BLaER1 treated with 17β-estradiol and CSF1 and Interleukin-3, amounts not matched to agents 10 nM and 100 nM (cell line): ENCODE measurements at regions not wholly inside any gene's neighbourhood (a gene's known extent, or its start where the extent isn't known, plus 50 kb on each side); places are given as distances from the start of the nearest gene placed in this dataset.

Source experiments
- H3K27ac ChIP-seq, 11 experiments: shearing (Covaris generic); formaldehyde crosslinking; 2 replicates each; pipeline ENCODE4 v1.8.1; 2022
- H3K27me3 ChIP-seq, 11 experiments: shearing (Covaris generic); formaldehyde crosslinking; 2 replicates each; pipeline ENCODE4 v1.8.1; 2022
- H3K36me3 ChIP-seq, 11 experiments: shearing (Covaris generic); formaldehyde crosslinking; 2 replicates each; pipeline ENCODE4 v1.8.1; 2022
- H3K4me1 ChIP-seq, 10 experiments: shearing (Covaris generic); formaldehyde crosslinking; 2 replicates each; pipeline ENCODE4 v1.8.1; 2022
- H3K4me2 ChIP-seq, 11 experiments: shearing (Covaris generic); formaldehyde crosslinking; 2 replicates each; pipeline ENCODE4 v1.8.1; 2022
- H3K4me3 ChIP-seq, 10 experiments: shearing (Covaris generic); formaldehyde crosslinking; 2 replicates each; pipeline ENCODE4 v1.8.1; 2022
- H3K9ac ChIP-seq, 11 experiments: shearing (Covaris generic); formaldehyde crosslinking; 2 replicates each; pipeline ENCODE4 v1.8.1; 2022
- H3K9me3 ChIP-seq, 11 experiments: shearing (Covaris generic); formaldehyde crosslinking; replicated peaks in 1 of 11; 2 replicates each; pipeline ENCODE4 v1.8.1; 2022
- H4K20me1 ChIP-seq, 11 experiments: shearing (Covaris generic); formaldehyde crosslinking; 2 replicates each; pipeline ENCODE4 v1.8.1; 2022
- Cebpa-rat ChIP-seq, 11 experiments: shearing (Covaris generic); IDR thresholded peaks; 2 replicates each; pipeline ENCODE4 v1.8.1; 2022

DNA sequence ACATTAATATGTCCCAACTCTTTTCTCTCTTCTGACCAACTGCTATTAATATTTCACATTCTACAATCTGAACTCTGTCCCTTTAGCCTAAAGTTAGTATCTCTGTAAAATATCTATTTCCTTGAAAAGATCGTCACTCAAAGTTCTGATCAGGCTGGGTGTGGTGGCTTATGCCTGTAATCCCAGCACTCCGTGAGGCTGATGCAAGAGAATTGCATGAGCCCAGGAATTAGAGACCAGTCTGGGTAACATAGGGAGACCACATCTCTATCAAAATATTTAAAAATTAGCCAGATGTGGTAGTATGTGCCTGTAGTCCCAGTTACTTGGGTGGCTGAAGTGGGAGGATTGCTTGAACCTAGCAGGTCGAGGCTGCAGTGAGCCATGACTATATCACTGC lies 695.6 kb downstream of the MCTP2 start:
- no peak overlapping the region for H3K4me2 ChIP-seq

DNA sequence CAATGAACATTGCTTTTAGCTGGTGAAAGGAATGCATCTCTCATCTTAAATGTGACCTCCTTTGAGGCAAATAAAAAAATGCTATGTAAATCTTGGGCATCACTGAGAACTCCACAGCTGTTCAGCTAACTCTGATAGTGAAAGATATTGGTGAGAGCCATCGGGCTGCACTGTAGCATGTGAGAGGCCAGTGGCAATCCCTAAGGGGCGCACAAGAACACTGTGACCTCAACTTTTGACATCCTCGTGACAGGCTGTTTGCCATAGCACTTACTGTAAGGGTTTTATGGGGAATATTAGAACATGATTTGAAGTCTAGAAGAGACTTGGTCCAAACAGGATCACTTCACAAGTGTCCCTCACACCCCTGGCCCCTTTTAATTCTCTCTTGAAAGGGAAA lies 697.9 kb downstream of the MCTP2 start:
- TF ChIP-seq Cebpa-rat (IDR thresholded peaks at IDR 0.05), result no peak
- no peak overlapping the region for H3K27ac ChIP-seq
- no peaks in the 10 kb centered on the region for H3K36me3 ChIP-seq
- H3K4me3 ChIP-seq, result no peak overlapping the region
- no peaks in the 10 kb centered on the region for H3K27me3 ChIP-seq
- H3K9me3 ChIP-seq, result peaks cover 9 to 12% (median 11%) of the 10 kb centered on the region in 11 experiments
- H3K4me1 ChIP-seq, result peaks cover 0 to 5% (median 0%) of the 10 kb centered on the region in 10 experiments; a peak in 1 of 20 replicates
- no peak overlapping the region for H3K9ac ChIP-seq
- no peak overlapping the region for H3K4me2 ChIP-seq
- no peaks in the 10 kb centered on the region for H4K20me1 ChIP-seq

More for the DNA sequence above, 695.6 kb downstream of the MCTP2 start:
- Histone ChIP-seq H3K27ac (no peak overlapping the region), H3K9me3 (no peaks in the 10 kb centered on the region), H3K36me3 (no peaks in the 10 kb centered on the region), H3K4me1 (peaks cover 0 to 5% (median 0%) of the 10 kb centered on the region in 10 experiments; a peak in 1 of 20 replicates), H4K20me1 (no peaks in the 10 kb centered on the region), H3K4me3 (no peak overlapping the region), H3K27me3 (no peaks in the 10 kb centered on the region), H3K9ac (no peak overlapping the region)
- no peak for TF ChIP-seq Cebpa-rat (IDR thresholded peaks at IDR 0.05)

DNA sequence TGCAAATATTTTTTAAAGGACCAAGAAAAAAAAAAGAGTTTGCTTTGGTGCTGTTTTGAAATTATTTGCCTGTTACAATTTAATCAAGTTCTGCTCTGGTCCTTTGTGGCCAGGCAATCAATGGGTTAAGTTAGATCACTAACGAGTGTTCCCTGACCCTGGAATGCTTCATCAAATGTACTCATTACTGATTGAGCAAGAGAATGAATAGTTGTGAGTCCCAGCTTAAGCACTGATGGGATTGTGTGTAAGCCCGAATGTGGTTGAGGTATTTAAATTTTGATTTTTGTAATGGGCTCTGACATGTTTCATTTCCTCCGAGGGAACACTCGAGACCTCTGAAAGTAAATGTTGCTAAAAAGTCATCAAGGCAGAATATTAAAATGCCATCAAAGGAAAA lies 699.1 kb downstream of the MCTP2 start:
- peaks cover 17 to 24% (median 22%) of the 10 kb centered on the region in 11 experiments for H3K9me3 ChIP-seq
- H4K20me1 ChIP-seq, result no peaks in the 10 kb centered on the region
- no peaks in the 10 kb centered on the region for H3K27me3 ChIP-seq
- no peak overlapping the region for H3K9ac ChIP-seq
- H3K4me3 ChIP-seq, result no peak overlapping the region
- peak overlapping the region in 2 of 11 experiments; percentile 6 to 17; a peak in 1 of 22 replicates for H3K4me2 ChIP-seq
- peaks cover 0 to 5% (median 0%) of the 10 kb centered on the region in 10 experiments; a peak in 1 of 20 replicates for H3K4me1 ChIP-seq
- no peaks in the 10 kb centered on the region for H3K36me3 ChIP-seq
- H3K27ac ChIP-seq, result no peak overlapping the region
- no peak for TF ChIP-seq Cebpa-rat (IDR thresholded peaks at IDR 0.05)

- no peak overlapping the region for H3K9ac ChIP-seq
- peaks cover 17 to 28% (median 24%) of the 10 kb centered on the region in 11 experiments for H3K9me3 ChIP-seq
- no peaks in the 10 kb centered on the region for H3K27me3 ChIP-seq
- no peak for TF ChIP-seq Cebpa-rat (IDR thresholded peaks at IDR 0.05)
- peaks cover 0 to 5% (median 0%) of the 10 kb centered on the region in 10 experiments; a peak in 1 of 20 replicates for H3K4me1 ChIP-seq
- H4K20me1 ChIP-seq, result no peaks in the 10 kb centered on the region
- H3K27ac ChIP-seq, result no peak overlapping the region
- H3K4me2 ChIP-seq, result peak overlapping the region in 3 of 11 experiments; percentile 6 to 23 (median 17); a peak in 2 of 22 replicates
- no peak overlapping the region for H3K4me3 ChIP-seq
- H3K36me3 ChIP-seq, result no peaks in the 10 kb centered on the region
These were observed 699.6 kb downstream of the MCTP2 start for GRCh38 chr15:94930960-94931359.

GRCh38 chr15:94934440-94934839 lies 703.1 kb downstream of the MCTP2 start:
- no peak overlapping the region for H3K4me3 ChIP-seq
- H3K9me3 ChIP-seq, result peaks cover 17 to 29% (median 24%) of the 10 kb centered on the region in 11 experiments
- TF ChIP-seq Cebpa-rat (IDR thresholded peaks at IDR 0.05), result no peak
- no peaks in the 10 kb centered on the region for H3K36me3 ChIP-seq
- H3K4me1 ChIP-seq, result peaks cover 0 to 5% (median 0%) of the 10 kb centered on the region in 10 experiments; a peak in 1 of 20 replicates
- H3K27ac ChIP-seq, result no peak overlapping the region
- H4K20me1 ChIP-seq, result no peaks in the 10 kb centered on the region
- no peak overlapping the region for H3K9ac ChIP-seq
- no peak overlapping the region for H3K4me2 ChIP-seq
- H3K27me3 ChIP-seq, result no peaks in the 10 kb centered on the region

- Histone ChIP-seq H3K4me2 (no peak overlapping the region), H3K4me3 (no peak overlapping the region), H3K27me3 (no peaks in the 10 kb centered on the region), H3K4me1 (no peaks in the 10 kb centered on the region), H3K9ac (no peak overlapping the region), H4K20me1 (no peaks in the 10 kb centered on the region), H3K27ac (no peak overlapping the region), H3K36me3 (no peaks in the 10 kb centered on the region), H3K9me3 (peaks cover 17 to 29% (median 24%) of the 10 kb centered on the region in 11 experiments)
- no peak for TF ChIP-seq Cebpa-rat (IDR thresholded peaks at IDR 0.05)
These were observed 705.9 kb downstream of the MCTP2 start for GRCh38 chr15:94937242-94937641.

GRCh38 chr15:94943888-94944287 lies 712.5 kb downstream of the MCTP2 start:
- Histone ChIP-seq H3K9me3 (no peaks in the 10 kb centered on the region), H3K36me3 (no peaks in the 10 kb centered on the region), H3K9ac (no peak overlapping the region), H3K4me1 (no peaks in the 10 kb centered on the region), H3K4me3 (no peak overlapping the region), H3K4me2 (no peak overlapping the region), H3K27ac (no peak overlapping the region), H3K27me3 (no peaks in the 10 kb centered on the region), H4K20me1 (no peaks in the 10 kb centered on the region)
- no peak for TF ChIP-seq Cebpa-rat (IDR thresholded peaks at IDR 0.05)

DNA sequence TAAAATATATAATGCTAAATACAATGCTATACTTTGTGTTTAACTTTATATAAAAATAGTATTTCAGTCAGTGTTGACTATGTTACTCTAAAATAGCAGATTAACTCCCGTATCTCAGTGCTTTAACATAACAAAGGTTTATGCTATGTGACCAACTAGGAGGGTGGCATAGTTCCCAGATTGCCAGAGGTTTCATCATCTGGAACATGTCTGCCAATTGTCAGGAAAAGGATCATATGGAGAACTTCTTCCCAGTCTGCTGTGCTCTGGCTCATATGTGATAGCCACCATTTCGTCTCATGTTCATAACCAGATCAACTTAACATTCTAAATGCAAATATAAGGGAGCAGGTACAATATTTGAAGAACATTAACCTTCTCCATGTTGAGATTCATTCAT lies 720.2 kb downstream of the MCTP2 start:
- no peaks in the 10 kb centered on the region for H4K20me1 ChIP-seq
- H3K27me3 ChIP-seq, result no peaks in the 10 kb centered on the region
- no peak overlapping the region for H3K9ac ChIP-seq
- H3K36me3 ChIP-seq, result no peaks in the 10 kb centered on the region
- TF ChIP-seq Cebpa-rat (IDR thresholded peaks at IDR 0.05), result no peak
- no peak overlapping the region for H3K27ac ChIP-seq
- peaks cover 0 to 4% (median 0%) of the 10 kb centered on the region in 11 experiments; a peak in 2 of 22 replicates for H3K9me3 ChIP-seq
- no peak overlapping the region for H3K4me3 ChIP-seq
- H3K4me1 ChIP-seq, result no peaks in the 10 kb centered on the region
- no peak overlapping the region for H3K4me2 ChIP-seq

- TF ChIP-seq Cebpa-rat (IDR thresholded peaks at IDR 0.05), result no peak
- no peaks in the 10 kb centered on the region for H4K20me1 ChIP-seq
- no peaks in the 10 kb centered on the region for H3K27me3 ChIP-seq
These were observed 732.6 kb downstream of the MCTP2 start for GRCh38 chr15:94963953-94964352.

GRCh38 chr15:94965593-94965992 lies 734.2 kb downstream of the MCTP2 start:
- H3K4me3 ChIP-seq, result no peak overlapping the region
- no peak overlapping the region for H3K9ac ChIP-seq
- H3K27ac ChIP-seq, result no peak overlapping the region
- no peaks in the 10 kb centered on the region for H3K27me3 ChIP-seq
- no peak overlapping the region for H3K4me2 ChIP-seq
- no peaks in the 10 kb centered on the region for H3K36me3 ChIP-seq
- no peaks in the 10 kb centered on the region for H4K20me1 ChIP-seq
- H3K9me3 ChIP-seq, result no peaks in the 10 kb centered on the region
- no peaks in the 10 kb centered on the region for H3K4me1 ChIP-seq
- no peak for TF ChIP-seq Cebpa-rat (IDR thresholded peaks at IDR 0.05)

More at GRCh38 chr15:94963953-94964352, 732.6 kb downstream of the MCTP2 start:
- H3K4me2 ChIP-seq, result no peak overlapping the region
- H3K36me3 ChIP-seq, result no peaks in the 10 kb centered on the region
- H3K4me3 ChIP-seq, result no peak overlapping the region
- peaks cover 0 to 3% (median 0%) of the 10 kb centered on the region in 11 experiments; a peak in 2 of 22 replicates for H3K9me3 ChIP-seq
- no peak overlapping the region for H3K27ac ChIP-seq
- no peak overlapping the region for H3K9ac ChIP-seq
- no peaks in the 10 kb centered on the region for H3K4me1 ChIP-seq
